Loucy (cell line): ENCODE measurements at regions not wholly inside any gene's neighbourhood (a gene's known extent, or its start where the extent isn't known, plus 50 kb on each side); places are given as distances from the start of the nearest gene placed in this dataset.

Source experiments
- H2AFZ ChIP-seq: fragments of 200-600 bp; sonication (generic); 2 replicates; pipeline ENCODE4 v1.6.0; 2016; ENCODE audit warnings: antibody characterized with exemption, mild to moderate bottlenecking, low read length, moderate library complexity
- H3F3A ChIP-seq: fragments of 200-600 bp; 2 replicates; pipeline ENCODE4 v1.6.0; 2016; ENCODE audit warnings: antibody characterized with exemption, low read depth, mild to moderate bottlenecking
- H3K27me3 ChIP-seq: fragments of 200-600 bp; sonication (generic); 2 replicates; pipeline ENCODE4 v1.6.1; 2014; ENCODE audit warnings: low read length, mild to moderate bottlenecking; ENCODE audit not compliant: insufficient read depth, poor library complexity, severe bottlenecking
- H3K36me3 ChIP-seq: fragments of 200-600 bp; sonication (generic); 2 replicates; pipeline ENCODE4 v1.6.1; 2016; ENCODE audit warnings: low read length; ENCODE audit not compliant: insufficient read depth
- H3K4me1 ChIP-seq: fragments of 200-600 bp; sonication (generic); 2 replicates; pipeline ENCODE4 v1.5.1; 2014; ENCODE audit warnings: low read length, mild to moderate bottlenecking; ENCODE audit not compliant: insufficient read depth, poor library complexity, severe bottlenecking
- H3K4me2 ChIP-seq: fragments of 200-600 bp; sonication (generic); 2 replicates; pipeline ENCODE4 v1.6.0; 2014; ENCODE audit warnings: antibody characterized with exemption, low read length, low read depth, mild to moderate bottlenecking; ENCODE audit not compliant: poor library complexity, severe bottlenecking
- H3K4me3 ChIP-seq: fragments of 200-600 bp; sonication (generic); 2 replicates; pipeline ENCODE4 v1.5.1; 2014; ENCODE audit warnings: low read length, mild to moderate bottlenecking, mixed read lengths; ENCODE audit not compliant: poor library complexity, severe bottlenecking
- H3K79me2 ChIP-seq: fragments of 200-600 bp; sonication (generic); 2 replicates; pipeline ENCODE4 v1.6.1; 2014; ENCODE audit warnings: low read length; ENCODE audit not compliant: insufficient read depth
- H3K9ac ChIP-seq: fragments of 200-600 bp; sonication (generic); 2 replicates; pipeline ENCODE4 v1.6.0; 2014; ENCODE audit warnings: mild to moderate bottlenecking, low read depth, low read length, moderate library complexity; ENCODE audit not compliant: poor library complexity, severe bottlenecking
- H3K9me2 ChIP-seq: fragments of 200-600 bp; sonication (generic); replicated peaks from 2 replicates; pipeline ENCODE4 v1.6.1; 2016; ENCODE audit warnings: low read depth, low read length, mixed read lengths
- H3K9me3 ChIP-seq: fragments of 200-600 bp; sonication (generic); 2 replicates; pipeline ENCODE4 v1.6.1; 2014; ENCODE audit warnings: mild to moderate bottlenecking, antibody characterized with exemption, low read length, low read depth; ENCODE audit not compliant: insufficient read depth
- H4K20me1 ChIP-seq: fragments of 200-600 bp; sonication (generic); 2 replicates; pipeline ENCODE4 v1.6.0; 2014; ENCODE audit warnings: antibody characterized with exemption, low read length, mild to moderate bottlenecking; ENCODE audit not compliant: insufficient read depth, poor library complexity, severe bottlenecking
- EZH2phosphoT487 ChIP-seq: fragments of 200-600 bp; IDR thresholded peaks from 2 replicates; pipeline ENCODE4 v1.6.1; 2018; ENCODE audit warnings: antibody characterized with exemption, mild to moderate bottlenecking, moderate library complexity, borderline replicate concordance
- TF ChIP-seq, protein P1 (sequence below): fragments of 200-600 bp; sonication (generic); conservative IDR thresholded peaks from 2 replicates; pipeline ENCODE4 v1.5.1; 2014; ENCODE audit warnings: mild to moderate bottlenecking, antibody characterized with exemption, low read length

DNA sequence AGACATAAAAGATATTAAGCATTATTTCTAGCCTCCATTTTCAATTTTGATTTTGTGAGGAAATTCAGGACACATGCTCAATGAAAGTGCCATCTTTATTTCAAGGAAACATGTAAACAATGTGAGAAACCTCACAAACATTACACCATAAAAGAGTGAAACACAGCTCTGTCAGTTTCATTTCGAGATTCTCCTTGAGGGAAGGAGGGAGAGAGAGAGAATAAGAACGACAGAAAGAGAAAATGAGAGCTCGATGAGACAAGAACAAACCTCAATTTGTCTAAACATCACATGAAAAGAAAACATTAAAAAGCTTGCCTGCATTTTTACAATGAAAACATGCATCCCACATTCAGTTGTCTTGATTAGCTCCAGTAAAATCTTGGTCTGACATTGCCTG is 553.5 kb upstream of the MEF2C start:
- H3K27me3 ChIP-seq: no peaks in the 10 kb centered on the region
- H3K9ac ChIP-seq: no peak overlapping the region
- H2AFZ ChIP-seq: peak overlapping the region; percentile 35; the same call in 1 of the 2 replicates
- H3F3A ChIP-seq: no peaks in the 10 kb centered on the region
- no peaks in the 10 kb centered on the region for H3K9me2 ChIP-seq
- TF ChIP-seq, protein P1, sequence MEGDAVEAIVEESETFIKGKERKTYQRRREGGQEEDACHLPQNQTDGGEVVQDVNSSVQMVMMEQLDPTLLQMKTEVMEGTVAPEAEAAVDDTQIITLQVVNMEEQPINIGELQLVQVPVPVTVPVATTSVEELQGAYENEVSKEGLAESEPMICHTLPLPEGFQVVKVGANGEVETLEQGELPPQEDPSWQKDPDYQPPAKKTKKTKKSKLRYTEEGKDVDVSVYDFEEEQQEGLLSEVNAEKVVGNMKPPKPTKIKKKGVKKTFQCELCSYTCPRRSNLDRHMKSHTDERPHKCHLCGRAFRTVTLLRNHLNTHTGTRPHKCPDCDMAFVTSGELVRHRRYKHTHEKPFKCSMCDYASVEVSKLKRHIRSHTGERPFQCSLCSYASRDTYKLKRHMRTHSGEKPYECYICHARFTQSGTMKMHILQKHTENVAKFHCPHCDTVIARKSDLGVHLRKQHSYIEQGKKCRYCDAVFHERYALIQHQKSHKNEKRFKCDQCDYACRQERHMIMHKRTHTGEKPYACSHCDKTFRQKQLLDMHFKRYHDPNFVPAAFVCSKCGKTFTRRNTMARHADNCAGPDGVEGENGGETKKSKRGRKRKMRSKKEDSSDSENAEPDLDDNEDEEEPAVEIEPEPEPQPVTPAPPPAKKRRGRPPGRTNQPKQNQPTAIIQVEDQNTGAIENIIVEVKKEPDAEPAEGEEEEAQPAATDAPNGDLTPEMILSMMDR: no peak
- no peak for TF ChIP-seq EZH2phosphoT487
- peaks cover 5% of the 10 kb centered on the region for H3K4me1 ChIP-seq
- no peaks in the 10 kb centered on the region for H3K79me2 ChIP-seq
- H3K4me2 ChIP-seq: no peak overlapping the region
- H3K9me3 ChIP-seq: no peaks in the 10 kb centered on the region
- no peaks in the 10 kb centered on the region for H3K36me3 ChIP-seq
- H3K4me3 ChIP-seq: no peak overlapping the region
- no peaks in the 10 kb centered on the region for H4K20me1 ChIP-seq

DNA sequence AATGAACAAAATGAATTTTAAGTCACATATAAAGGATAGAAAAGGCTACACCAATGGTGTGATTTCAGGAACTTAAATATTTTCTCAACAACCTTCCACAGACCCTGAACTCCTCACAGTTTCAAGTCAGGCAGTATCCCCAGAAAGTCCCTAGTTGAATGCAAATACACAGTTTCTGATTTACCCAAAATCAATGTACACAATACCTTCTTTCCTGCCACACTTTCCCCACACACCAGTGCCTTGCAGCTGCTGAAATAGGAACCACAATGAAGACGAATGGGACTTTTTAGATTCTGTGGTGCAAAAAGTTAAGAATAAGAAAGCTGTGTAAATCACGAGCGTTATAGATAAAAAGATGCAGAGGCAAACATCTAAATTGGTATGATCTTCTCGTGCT is 552.4 kb upstream of the MEF2C start:
- Histone ChIP-seq H3K9me2 (no peaks in the 10 kb centered on the region), H3K4me1 (peaks cover 5% of the 10 kb centered on the region), H3K9me3 (no peaks in the 10 kb centered on the region), H3K4me3 (no peak overlapping the region), H3K4me2 (no peak overlapping the region), H4K20me1 (no peaks in the 10 kb centered on the region), H3K79me2 (no peaks in the 10 kb centered on the region), H3F3A (no peaks in the 10 kb centered on the region), H3K36me3 (no peaks in the 10 kb centered on the region), H3K27me3 (no peaks in the 10 kb centered on the region), H2AFZ (no peak overlapping the region), H3K9ac (no peak overlapping the region)
- TF ChIP-seq, protein P1: no peak
- no peak for TF ChIP-seq EZH2phosphoT487

DNA sequence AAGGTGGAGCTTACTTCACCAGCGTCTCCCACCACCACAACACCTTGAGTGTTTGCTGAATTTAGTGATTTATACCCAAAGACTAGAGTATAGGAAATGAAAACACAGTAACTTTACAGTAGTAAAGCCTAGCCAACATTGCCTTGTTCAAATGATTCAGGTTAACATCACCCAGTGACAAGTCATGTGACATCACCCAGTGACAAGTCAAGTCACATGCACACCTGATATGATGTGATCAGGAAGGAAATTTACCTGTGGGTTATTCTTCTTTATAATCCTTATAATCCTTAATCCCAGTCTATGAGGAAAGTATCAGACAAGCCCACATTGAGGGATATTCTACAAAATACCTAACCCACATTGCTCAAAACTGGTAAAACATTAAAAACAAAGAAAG is 545.6 kb upstream of the MEF2C start:
- Histone ChIP-seq H3K9me2 (no peaks in the 10 kb centered on the region), H3K4me3 (no peak overlapping the region), H3F3A (no peaks in the 10 kb centered on the region), H4K20me1 (no peaks in the 10 kb centered on the region), H3K4me2 (no peak overlapping the region), H3K27me3 (no peaks in the 10 kb centered on the region), H2AFZ (no peak overlapping the region), H3K4me1 (no peaks in the 10 kb centered on the region), H3K9ac (no peak overlapping the region), H3K79me2 (no peaks in the 10 kb centered on the region), H3K36me3 (no peaks in the 10 kb centered on the region), H3K9me3 (no peaks in the 10 kb centered on the region)
- TF ChIP-seq, protein P1: no peak
